Right lobe of liver (tissue), 6 donors: ENCODE measurements at regions not wholly inside any gene's neighbourhood (a gene's known extent, or its start where the extent isn't known, plus 50 kb on each side); places are given as distances from the start of the nearest gene placed in this dataset.

Experiments
- ATAC-seq, 4 donors: fragments of 200-7000 bp; cut with Tn5 transposase; one replicate each; pipeline ENCODE4 v1.9.1; 2020; ENCODE audit warnings: mild to moderate bottlenecking in 4 of 4, moderate library complexity in 4 of 4
- DNase-seq, 3 donors: peaks; one replicate each; pipeline ENCODE4 v3.0.0-alpha.2; 2020
- H3K27ac ChIP-seq, 3 donors: fragments of 200-600 bp; one replicate each; pipeline ENCODE4 v1.8.0; 2022
- H3K27me3 ChIP-seq, 2 donors: fragments of 200-600 bp; one replicate each; pipeline ENCODE4 v1.8.0; 2022
- H3K36me3 ChIP-seq, 4 donors: fragments of 200-600 bp; sonication (generic) in 1 of 4; one replicate each; pipeline versions ENCODE4 v1.5.1 to v1.8.0; 2017 to 2022; ENCODE audit warnings: control low read depth in 1 of 4
- H3K4me1 ChIP-seq, 4 donors: fragments of 200-600 bp; sonication (generic) in 1 of 4; one replicate each; pipeline versions ENCODE4 v1.5.1 to v1.8.0; 2017 to 2022; ENCODE audit warnings: control low read depth in 1 of 4
- H3K4me3 ChIP-seq, 3 donors: fragments of 200-600 bp; one replicate each; pipeline ENCODE4 v1.8.0; 2022
- H3K9me3 ChIP-seq, 4 donors: fragments of 200-600 bp; sonication (generic) in 1 of 4; one replicate each; pipeline versions ENCODE4 v1.5.1 to v1.8.0; 2017 to 2022; ENCODE audit warnings: control low read depth in 1 of 4
- CTCF ChIP-seq, 4 donors: fragments of 200-600 bp in 3 of 4; fragments of 450-650 bp in 1 of 4; IDR thresholded peaks; one replicate each; pipeline versions ENCODE4 v1.5.1 to v1.8.0; 2016 to 2022; ENCODE audit warnings: antibody characterized with exemption in 4 of 4, mild to moderate bottlenecking in 2 of 4
- POLR2A ChIP-seq: fragments of 450-650 bp; IDR thresholded peaks from one replicate; pipeline ENCODE4 v1.6.1; 2017; ENCODE audit warnings: antibody characterized with exemption, mild to moderate bottlenecking
- WGBS: methylation state at CpG from one replicate; pipeline ENCODE4 v1.1.6; 2018; ENCODE audit warnings: low coverage, low lambda C conversion rate; ENCODE audit not compliant: insufficient coverage; ENCODE audit errors: missing lambda C conversion rate; 5-methylcytosine and 5-hydroxymethylcytosine counted together
- intact Hi-C, 2 donors: fragments of 100-400 bp; cut with DNase I; formaldehyde crosslinking; loops; one replicate each; pipeline versions ENCODE4 v1.11.2 to v1.14.1; 2022
- donor health status: DM: no; HTN: yes; CAD: no.
- donor health status: DM: no; HTN: no; CAD: no.
- donor health status: DM: no; HTN: no; CAD: no.
- donor health status: DM: no; HTN: yes; CAD: no.
- donor health status: DM: no; HTN: yes; CAD: no.

- Histone ChIP-seq H3K27ac (no peak overlapping the region), H3K36me3 (no peaks in the 10 kb centered on the region), H3K9me3 (no peaks in the 10 kb centered on the region), H3K4me3 (no peak overlapping the region), H3K27me3 (no peaks in the 10 kb centered on the region), H3K4me1 (peaks cover 0 to 8% (median 0%) of the 10 kb centered on the region in 4 donors)
- intact Hi-C loops: loop anchor here in 1 of 2 donors (10.0 kb wide), 1 partner anchor 74 kb away; no protein-coding TSS in a partner anchor
- ATAC-seq: no peak
- DNase-seq: no peak
- TF ChIP-seq POLR2A (no peak), CTCF (IDR thresholded peaks at IDR 0.05) (no peak)
- WGBS: 100% methylated on average over 2 of the region's 2 CpGs
Observed at GRCh38 chr13:31910633-31911032, 120.9 kb upstream of the FRY start.

- Histone ChIP-seq H3K27me3 (no peaks in the 10 kb centered on the region), H3K36me3 (no peaks in the 10 kb centered on the region), H3K27ac (no peak overlapping the region), H3K4me3 (no peak overlapping the region), H3K9me3 (no peaks in the 10 kb centered on the region), H3K4me1 (peaks cover 0 to 8% (median 0%) of the 10 kb centered on the region in 4 donors)
- ATAC-seq (peak; percentile 26 to 80 (median 48)), DNase-seq (no peak)
- TF ChIP-seq POLR2A (no peak), CTCF (IDR thresholded peaks at IDR 0.05) (no peak)
- 71% methylated on average over 2 of the region's 2 CpGs for WGBS
- intact Hi-C loops: loop anchor here in 1 of 2 donors (10.0 kb wide), 1 partner anchor 72 kb away; no protein-coding TSS in a partner anchor
Observed at GRCh38 chr13:31912647-31913401, 118.8 kb upstream of the FRY start.

GRCh38 chr13:31913459-31913858 is 118.1 kb upstream of the FRY start:
- no peaks in the 10 kb centered on the region for H3K27me3 ChIP-seq
- peak; percentile 22 to 42 (median 38) for ATAC-seq
- H3K36me3 ChIP-seq: no peaks in the 10 kb centered on the region
- no peak for DNase-seq
- 85% methylated on average over 2 of the region's 2 CpGs for WGBS
- TF ChIP-seq CTCF (IDR thresholded peaks at IDR 0.05) (no peak), POLR2A (no peak)
- H3K4me3 ChIP-seq: no peak overlapping the region
- peaks cover 0 to 8% (median 0%) of the 10 kb centered on the region in 4 donors for H3K4me1 ChIP-seq
- no peaks in the 10 kb centered on the region for H3K9me3 ChIP-seq
- intact Hi-C loops: loop anchor here in 1 of 2 donors (10.0 kb wide), 1 partner anchor 71 kb away; no protein-coding TSS in a partner anchor
- H3K27ac ChIP-seq: no peak overlapping the region

GRCh38 chr13:31914843-31915242 is 116.7 kb upstream of the FRY start:
- Histone ChIP-seq H3K4me3 (no peak overlapping the region), H3K9me3 (no peaks in the 10 kb centered on the region), H3K36me3 (no peaks in the 10 kb centered on the region), H3K27ac (no peak overlapping the region), H3K4me1 (peaks cover 0 to 3% (median 0%) of the 10 kb centered on the region in 4 donors), H3K27me3 (no peaks in the 10 kb centered on the region)
- 98% methylated on average over 4 of the region's 4 CpGs for WGBS
- no peak for TF ChIP-seq CTCF (IDR thresholded peaks at IDR 0.05)
- no peak for TF ChIP-seq POLR2A
- intact Hi-C loops: loop anchor here in 1 of 2 donors (10.0 kb wide), 1 partner anchor 70 kb away; no protein-coding TSS in a partner anchor
- ATAC-seq (no peak), DNase-seq (no peak)
